ENCODE measurements at regions not wholly inside any gene's neighbourhood (a gene's known extent, or its start where the extent isn't known, plus 50 kb on each side); places are given as distances from the start of the nearest gene placed in this dataset.
A peak's percentile ranks its signal among the peaks of the same experiment; 100 is the strongest.

DNA sequence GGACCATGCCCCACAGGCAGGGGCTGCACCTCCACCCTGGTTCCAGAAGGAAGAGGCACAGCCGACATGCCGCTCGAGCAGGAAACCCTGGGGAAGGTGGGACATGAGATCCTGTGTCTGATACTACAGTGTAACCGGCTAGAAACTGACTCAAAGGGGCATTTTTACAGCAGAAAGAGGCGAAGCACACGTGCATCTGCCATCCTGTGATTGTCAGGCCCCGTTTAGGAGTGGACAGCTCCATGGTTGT is 62.7 kb downstream of the SIK1 start:
- no peak for DNase-seq

DNA sequence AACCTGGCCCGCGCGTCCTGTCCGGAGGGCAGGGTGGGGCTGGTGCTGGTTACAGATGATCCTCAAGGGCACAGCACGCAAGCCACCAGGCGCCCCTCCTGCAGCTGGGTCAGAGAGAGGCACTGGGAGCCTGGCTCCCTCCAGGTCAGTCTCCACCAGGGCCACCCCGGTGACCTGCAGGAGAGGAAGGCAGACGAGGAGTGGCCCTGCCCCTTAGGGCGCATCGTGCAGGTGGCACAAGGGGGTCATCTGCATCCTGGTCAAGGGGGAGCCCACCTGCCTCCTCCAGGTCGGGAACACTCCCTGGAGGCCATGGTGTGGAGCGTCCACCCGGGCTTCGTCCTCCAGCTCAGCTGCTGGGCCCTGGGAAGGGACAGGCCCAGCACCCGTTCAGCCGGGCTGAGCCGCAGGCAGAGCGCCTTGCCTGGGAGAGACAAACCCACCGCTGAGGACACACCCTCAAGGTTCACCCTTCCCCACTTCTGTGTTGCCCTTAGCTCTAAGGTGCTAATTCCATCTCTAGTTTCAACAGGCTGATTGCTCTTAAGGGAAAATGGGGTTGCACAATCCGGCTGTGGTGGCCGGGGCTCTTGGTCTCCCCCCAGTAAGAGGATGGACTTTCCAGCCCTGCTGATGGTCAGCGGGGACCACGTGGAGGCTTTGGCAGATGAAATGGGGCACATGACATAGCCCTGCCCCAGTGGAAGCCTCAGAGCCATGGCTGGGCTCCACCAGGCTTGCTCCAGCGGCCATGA is 63.2 kb downstream of the SIK1 start:
- DNase-seq = no peak

DNA sequence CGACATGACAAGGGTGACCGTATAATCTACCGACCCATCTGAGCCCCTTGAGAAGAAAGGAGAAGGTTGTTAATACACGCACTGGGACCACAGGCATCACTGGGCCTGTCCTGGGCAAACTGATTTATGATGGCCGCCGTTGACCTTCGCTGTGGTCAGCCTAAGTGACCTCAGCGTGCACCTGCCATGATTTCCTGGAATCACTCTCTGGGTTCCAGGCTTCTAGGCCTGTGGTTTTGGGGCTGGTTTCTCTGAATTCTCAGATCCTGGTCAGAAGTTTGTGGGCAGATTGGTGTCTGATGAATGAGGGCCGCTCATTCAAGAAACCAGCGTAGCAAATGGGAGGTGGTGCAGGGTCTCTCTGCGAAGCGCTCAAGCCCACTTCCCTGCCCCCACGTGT is 64.0 kb downstream of the SIK1 start:
- DNase-seq = no peak

DNA sequence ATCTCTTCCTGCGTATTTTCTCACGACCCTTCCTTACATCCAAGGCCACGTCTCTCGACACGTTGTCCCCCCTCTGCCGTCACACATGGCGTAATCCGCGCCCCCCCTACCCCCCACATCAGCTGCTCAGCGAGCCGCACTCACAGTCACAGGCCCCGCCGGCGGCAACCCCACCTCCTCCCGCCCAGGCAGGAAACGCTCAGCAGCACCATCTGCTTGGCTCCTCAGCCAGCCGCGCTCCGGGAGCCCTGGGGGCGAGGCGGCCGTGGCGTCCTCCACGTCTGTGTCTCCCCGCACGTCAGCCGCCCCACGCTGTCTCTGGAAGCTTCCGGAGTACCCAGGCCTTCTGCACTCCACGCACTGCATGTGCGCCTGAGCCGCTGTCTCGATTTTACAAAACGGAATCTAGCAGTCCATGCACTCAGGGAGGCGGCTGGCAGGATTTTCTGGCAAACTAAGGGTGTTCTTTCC is 64.6 kb downstream of the SIK1 start:
- peak; percentile 67 for DNase-seq

DNA sequence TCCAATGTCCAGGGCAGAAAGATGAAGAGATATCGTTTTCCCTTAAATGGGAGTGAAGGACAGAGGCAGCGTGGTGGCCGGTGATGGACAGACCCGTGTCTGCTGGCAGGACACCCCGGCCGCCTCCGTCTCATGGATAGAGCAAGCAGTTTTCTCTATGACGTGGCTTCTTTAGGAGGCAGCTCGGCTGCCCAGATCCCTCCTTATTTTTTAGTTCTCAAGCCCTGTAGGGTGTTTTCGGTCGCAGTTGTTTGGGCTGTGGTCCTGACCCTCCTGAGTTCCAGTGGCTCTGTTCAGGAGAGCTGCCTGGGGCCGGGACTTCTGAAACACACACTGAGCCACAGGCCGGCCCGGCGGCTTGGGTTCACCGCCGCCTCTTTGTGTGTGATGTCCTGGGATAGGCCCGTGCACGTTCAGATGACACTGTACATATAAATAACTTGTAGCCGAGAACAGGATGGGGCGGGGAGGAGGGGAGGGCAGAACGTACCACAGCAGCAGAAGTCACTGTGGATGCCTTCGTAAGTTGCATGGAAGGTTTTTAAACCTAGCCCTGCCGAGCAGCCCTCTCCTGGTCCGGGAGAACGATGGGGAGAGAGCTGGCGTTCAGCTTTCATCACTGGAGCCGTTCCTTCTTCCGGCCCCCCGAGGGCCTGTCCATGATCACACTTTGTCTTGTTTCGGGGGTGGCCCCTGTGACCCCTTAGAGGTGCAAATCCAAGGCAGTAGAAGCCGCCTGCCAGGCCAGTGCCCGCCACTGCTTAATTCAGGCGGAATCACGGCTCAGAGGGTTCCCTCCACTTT is 65.2 kb downstream of the SIK1 start:
- peak; percentile 39 for DNase-seq

DNA sequence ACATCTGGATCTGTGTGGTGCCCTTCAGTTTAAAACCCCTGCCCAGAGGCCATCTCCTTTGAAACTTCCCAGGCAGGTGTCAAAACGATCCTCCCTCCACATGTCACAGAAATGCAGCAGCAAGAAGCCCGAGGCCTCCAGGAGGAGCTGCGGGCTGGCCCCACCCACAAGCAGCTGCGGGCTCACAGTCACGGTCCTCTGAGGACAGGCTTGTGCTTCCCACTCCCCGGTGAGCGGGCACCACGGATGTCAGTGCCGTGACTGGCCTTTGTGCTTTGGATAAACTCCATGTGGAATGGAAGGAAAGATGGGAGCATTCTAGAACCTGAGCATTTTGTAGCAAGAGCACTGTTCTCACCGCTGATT is 65.8 kb downstream of the SIK1 start:
- no peak for DNase-seq

DNA sequence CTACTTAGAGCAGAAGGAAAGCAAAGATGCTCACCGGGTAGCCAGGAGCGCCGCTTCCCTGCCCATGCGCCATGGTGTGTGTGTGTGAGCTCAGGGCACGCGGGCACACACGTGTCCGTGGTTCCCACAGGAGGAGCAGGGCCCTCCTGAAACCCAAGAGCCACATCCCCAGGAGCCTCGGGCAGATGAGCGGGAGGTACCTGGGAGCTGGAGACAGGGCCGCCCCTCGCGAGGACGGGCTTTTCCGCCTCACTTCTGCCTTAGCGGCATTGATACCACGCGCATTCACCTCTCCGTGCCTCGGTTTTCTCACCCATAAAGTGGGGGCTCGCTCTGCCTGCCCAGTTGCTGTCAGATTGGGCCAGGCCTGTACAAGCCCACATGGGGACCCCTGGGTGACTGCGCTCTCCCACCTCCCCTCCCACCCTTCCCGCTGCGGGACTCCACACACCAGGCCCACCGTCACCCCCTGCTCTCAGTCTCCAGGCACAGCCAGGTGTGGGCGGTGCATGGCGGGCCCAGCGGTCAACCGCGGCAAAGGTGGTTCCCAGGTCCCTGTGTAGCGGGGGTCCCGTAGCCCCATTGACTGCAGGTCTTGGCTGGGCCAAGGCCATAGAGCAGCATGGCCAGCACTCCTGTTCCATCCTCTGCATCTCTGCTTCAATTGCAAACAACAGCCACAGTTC is 66.3 kb downstream of the SIK1 start:
- no peak for DNase-seq

DNA sequence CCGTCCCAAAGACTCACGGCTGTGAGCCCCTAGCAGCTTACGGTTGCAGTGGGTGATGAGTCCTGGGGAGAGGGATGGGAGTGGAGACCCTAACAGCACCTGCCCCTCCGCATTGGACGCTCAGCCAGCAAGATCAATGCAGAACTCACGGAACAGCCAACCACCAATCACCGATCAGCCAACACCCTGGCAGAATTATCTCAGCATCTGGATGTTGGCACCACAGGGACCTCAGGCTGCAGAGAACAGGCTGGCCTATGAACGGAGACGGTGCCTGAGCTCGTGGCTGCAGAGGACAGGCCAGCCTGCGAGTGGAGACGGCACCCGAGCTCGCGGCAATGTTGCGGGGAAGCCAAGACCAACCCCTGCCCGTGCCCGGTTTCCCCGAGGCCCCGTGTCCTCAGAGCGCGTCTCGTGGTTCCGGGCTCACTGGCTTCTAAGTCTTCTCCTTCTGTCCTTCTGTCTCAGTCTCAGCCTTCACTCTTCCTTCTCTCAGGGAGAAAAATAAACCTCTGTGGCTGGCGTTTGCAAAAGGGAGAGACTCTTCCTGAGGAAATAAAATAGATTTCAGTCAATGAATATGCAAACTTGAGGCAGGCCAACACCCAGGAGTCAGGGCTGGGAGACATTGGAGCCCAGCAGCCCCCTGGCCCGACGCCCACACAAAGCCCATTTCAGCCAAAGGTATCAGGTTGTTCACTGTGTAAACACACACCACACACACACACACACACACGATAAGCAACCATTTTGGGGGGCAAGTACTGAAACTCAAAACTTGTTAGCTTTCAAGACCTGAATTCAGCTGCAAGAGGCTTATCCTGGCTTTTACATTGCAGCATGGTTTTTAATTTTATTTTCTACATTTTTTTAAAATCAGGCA is 67.8 kb downstream of the SIK1 start:
- DNase-seq = no peak

DNA sequence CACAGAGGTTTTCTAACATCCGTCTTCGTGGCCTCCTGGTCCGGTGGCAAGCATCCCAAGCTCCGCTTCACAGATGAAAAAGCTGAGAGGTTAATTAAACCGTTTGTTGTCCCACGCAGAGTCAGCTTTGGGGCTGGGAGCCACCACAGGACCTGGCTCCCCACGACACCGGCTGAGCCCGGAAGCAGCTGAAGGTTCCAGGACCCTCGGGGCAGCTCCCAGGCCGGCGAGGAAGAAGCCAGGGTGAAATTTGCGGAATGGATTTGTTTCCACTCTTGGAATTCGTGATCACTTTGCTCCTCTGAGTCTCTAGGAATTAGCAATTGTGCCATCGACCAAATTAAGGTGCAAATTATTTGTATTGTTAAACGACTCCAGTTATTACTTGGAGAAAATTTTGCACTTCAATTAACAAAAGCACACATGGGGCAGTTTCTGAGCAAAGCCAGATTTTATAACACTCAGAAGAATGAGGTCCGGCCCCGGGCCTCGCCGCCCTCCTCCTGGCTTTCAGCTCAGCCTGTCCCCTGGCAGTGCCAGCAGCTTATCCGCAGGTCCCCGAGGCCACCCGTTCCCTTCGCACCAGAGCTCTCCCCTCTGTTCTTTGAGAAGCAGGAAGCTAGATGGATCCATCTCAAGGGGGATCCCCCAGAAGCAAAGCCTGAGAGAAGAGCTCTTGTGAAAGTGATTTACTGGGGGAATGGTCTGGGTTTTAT is 69.1 kb downstream of the SIK1 start:
- no peak for DNase-seq

DNA sequence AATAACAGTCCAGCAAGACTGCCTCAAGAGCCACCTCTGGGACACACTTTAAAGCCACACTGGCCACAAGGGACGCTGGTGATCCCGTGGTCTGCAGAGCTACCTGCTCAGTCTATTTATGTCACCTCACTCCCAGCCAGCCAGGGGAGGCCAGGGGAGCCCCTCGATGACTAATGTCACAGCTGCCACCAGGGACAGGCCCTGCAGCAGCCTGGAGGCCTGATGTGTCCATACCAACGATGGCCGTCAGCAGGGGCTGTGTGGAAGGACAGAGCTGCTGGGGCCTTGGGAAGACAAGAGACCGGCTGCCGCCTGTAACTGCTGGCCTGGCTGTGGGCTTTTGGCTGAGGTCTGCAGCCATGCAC is 71.0 kb downstream of the SIK1 start:
- DNase-seq = no peak

DNA sequence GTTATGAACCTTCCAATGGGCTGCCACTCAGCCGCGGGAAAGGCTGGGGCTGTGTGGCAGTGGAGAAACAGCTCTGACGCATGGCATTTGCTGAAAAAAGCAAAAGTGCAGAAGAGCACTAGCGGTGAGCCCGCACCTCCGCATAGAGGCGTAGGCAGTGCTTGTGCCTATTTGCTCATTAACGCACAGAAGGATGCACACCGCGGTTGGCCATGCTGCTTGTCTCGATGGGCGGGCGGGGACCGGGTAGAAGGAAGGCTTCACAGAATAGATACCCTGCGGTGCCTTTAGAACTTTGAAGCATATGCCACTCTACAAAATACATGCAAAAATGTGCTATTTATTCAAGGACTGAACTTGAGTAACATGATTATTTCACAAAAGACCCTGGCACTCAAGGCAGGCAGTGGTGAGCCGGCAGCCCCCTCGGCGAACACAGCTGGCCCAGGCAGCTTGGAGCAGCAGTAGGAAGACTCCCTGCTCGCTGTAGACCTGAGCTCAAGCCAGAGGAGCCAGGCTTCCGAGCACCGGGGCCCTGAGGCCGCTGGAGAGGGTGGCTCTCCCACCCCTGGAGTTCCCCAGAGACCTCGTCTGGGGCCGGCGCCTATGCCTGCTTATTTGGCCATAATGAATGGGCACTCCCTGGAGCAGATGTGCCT is 71.5 kb downstream of the SIK1 start:
- no peak for DNase-seq

DNA sequence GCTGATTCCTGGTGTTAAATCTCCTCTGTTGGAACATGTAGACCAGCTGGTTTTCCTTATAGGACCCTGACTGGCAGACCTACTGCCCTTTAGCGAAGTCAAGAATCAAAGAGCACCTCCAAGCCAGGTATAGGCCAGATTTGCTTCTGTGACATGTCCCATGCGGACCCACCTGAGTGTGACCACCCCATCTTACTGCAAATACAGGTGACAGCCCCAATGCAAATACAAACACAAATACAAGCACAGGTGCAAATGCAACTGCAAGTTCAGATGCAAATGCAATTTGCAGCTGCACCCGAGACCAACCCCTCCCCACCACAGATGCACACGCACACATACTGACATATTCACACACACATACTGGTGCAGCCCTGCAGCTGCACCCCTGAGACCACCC is 72.3 kb downstream of the SIK1 start:
- DNase-seq = no peak

DNA sequence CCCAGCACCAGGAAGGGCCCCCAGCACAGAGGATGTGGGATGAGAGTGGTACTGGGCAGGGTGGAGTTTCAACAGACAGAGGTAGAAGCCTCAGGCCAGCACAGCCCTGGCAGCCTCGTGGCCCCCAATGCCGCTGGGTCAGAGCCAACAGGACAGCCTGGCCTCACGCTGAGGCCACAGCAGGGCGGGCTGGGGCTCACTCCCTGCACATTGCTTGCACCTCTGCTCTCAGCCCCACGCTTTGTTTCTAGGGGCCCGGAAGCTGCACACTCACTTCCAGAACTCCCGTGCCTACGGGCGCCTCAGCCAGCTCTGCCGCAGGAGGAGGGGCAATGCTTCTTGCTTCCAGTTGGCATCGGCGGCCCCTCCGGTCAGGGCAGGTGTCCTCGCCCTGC is 72.9 kb downstream of the SIK1 start:
- no peak for DNase-seq

DNA sequence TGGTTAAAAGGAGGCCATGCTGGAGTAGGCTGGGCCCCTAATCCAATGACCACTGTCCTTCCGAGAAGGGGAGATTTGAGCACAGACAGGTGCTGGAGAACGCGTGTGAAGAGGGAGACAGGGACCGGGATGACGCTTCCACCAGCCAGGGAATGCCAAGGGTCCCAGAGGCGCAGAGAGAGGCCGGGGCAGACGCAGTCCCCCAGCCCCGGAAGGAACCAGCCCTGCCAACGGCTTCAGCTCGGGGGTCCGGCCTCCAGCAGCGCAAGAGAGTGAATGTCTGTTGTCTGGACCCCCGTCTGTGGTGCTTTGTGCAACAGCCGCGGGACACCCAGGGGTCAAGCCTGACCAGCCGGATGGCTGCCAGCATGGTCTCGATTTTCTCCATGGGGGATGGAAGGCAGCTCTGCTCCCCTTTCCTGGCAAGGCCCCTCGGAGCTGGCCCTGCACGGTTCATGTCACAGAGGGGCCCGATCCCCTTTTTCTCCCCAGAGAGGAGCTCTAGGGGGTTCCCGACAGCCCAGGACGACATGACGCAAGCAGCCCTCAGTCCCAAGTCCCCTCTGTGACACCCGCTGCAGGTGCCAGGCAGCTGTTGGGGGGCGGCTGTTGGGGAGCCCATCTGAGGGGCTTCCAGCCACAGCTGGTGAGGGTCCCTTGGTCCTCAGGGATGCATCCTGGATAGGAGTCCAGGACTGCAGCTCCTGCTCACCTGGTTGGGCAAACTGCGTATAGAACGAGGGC is 73.5 kb downstream of the SIK1 start:
- no peak for DNase-seq

DNA sequence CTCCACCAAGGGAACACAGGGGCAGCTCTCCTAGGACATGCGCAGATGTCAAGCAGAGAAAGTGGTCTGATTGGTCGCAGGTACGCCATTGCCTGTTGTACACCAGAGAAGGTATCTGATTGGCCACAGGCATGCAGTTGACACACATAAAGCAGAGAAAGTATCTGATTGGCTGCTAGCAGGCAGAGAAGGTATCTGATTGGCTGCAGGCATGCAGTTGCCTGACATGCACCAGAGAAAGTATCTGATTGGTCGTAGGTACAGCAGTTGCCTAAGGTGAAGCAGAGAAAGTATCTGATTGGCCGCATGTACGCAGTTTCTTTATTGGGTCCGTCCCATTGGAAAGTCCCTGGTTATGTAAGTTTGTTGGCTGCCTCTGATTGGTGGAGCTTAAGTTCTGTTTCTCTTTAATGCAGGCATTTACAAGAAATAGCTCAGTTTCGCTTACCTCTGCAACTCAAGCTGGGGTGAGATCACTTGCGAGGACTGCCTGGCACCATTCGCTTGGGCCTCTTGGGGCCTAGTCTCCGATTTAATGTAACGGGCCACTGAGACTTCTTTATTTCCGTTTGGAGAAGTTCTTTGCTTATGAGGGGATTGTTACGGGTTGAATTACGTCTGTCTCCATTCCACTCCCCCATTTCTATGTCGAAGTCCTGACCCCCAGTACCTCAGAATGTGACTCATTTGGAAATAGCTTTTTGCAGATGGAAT is 74.2 kb downstream of the SIK1 start:
- no peak for DNase-seq

DNA sequence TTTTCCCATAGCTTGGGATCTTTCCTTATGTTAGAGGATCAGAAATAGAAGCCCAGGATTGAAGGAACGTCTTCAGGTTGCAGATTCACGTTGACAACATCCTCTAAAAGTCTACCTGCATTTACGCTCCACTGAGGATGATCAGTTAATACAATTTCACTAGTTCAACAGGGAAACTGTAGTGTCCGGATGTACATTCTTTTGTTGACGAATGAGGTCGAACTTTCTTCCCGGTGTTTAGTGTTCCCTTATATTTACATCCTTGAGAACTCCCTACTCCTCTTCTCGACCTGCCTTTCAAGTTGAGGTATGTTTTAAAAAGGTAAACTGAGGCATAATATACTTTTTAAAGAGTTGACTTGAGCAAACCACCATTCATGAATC is 74.8 kb downstream of the SIK1 start:
- no peak for DNase-seq

DNA sequence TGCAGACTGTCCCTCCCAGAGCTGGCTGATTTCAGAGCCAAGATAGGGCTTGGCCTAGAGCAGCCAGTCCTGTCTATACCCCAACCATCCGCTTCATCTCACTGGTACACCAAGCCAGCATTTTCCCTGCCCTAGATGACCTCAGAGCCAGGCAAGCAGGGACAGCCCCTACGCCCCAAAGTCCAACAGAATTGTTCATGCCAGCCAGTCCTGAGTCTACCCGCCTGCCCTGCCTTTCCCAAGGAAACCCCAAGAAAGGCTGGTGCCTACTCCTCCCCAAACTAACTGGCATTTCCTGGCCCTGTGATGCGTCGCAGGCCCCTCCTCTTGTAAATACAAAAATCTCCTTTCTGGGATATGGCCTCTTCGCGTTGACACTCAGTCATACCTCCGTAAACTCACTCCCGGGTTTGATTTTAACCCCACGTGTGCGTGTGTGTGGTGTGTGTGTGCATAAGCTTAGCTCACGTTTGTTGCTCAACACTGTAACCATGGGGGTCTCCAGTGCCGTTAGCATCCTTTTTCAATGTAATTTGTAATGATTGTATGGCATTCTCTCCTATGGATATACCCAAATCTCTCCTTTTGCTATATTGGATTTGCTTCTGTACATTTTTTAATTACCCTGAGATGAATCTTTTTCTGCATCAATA is 75.3 kb downstream of the SIK1 start:
- DNase-seq = no peak

DNA sequence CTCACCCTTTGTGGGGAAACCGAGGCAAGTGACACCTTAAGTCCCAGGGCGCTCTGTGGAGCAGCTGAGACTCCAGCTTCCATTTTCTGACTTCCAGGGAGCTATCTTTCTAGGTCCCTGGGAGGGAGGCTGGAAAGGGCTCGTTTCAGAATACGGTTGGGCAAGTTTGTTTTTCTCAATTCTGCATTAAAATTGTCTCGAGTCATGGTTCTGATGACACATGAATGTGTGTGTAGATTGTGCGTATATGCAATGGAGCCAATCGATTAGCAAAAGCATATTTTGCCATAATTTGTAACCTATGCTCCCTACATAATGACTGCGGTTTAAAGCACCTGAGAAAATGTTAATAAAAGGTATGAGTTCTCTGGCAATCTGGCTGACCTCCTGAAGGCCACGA is 77.3 kb downstream of the SIK1 start:
- no peak for DNase-seq

DNA sequence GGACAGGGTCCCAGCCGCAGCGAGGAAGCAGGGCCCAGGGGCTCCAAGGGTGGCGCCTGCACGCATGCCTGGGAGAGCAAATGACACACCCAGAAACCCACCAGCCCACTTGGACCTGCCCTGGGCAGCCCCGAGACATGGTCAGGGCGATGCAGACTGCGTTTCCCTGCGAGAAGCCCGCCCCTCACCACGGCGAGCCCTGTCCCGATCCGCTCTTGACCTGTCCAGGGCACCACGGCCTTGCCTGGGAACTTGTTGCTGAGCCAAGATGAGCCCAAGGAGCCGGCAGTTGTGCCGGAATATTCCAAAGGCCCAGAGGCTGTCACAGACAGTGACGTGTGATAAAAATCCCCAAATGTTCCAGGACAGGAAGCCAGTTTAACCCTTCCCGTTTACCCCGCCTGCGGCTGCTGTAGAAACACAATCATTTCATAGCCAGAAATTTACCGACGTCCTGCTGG is 78.1 kb downstream of the SIK1 start:
- DNase-seq = no peak

DNA sequence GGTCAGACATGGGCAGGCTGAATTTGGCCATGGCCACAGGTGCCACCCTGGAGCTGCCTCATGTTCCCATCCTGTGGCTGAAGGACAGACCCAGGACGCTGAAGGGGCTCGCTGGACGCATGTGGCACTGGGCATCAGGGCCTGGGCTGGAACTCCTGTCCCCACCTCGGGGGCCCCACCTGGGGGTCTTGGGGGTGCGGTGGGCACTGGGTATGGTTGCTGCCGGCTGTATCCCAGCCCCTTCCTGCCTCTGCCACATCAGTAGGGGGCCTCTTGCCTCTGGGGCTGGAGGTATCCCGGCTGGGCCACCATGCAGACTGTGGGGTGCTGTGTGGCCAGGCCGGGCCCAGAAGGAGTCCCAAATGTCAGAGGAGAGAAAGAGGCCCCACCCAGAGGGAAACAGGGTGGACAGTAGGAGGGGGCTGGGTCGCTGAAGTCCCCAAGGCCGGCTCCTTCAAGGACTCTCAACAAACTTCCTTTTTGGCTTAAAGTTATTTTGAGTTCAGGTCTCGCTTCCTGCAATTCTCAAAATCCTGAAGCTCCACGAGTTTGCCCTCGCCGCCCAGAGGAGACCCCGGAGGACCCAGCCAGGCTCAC is 78.7 kb downstream of the SIK1 start:
- DNase-seq = no peak
